HG03442 (cell line): ENCODE measurements at regions not wholly inside any gene's neighbourhood (a gene's known extent, or its start where the extent isn't known, plus 50 kb on each side); places are given as distances from the start of the nearest gene placed in this dataset.
A peak's percentile ranks its signal among the peaks of the same experiment; 100 is the strongest.

Experiments used
- ATAC-seq: cut with Tn5 transposase; IDR thresholded peaks from one replicate; pipeline ENCODE4 v1.9.1; 2021; ENCODE audit warnings: mild to moderate bottlenecking, moderate library complexity; ENCODE audit not compliant: unreplicated experiment

DNA sequence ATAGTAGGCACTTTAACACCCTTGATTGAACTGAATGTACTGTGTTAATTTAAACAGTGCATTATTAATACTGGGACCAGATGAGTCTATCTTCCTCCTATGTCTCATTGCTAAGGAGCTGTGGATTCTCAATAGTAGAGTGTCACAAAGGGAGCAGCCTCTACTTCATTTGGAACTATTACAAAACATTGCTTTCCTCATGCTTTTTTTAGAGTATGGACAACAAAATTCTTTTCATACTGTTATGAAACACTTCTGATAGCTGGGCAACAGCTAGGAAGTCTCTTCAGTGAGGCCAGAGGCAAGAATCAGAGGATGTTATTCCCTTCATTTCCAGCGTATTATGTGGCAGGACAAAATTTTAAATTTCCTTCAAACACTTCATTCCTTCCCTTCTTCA is 160.8 kb downstream of the FBXO8 start:
- no peak for ATAC-seq

DNA sequence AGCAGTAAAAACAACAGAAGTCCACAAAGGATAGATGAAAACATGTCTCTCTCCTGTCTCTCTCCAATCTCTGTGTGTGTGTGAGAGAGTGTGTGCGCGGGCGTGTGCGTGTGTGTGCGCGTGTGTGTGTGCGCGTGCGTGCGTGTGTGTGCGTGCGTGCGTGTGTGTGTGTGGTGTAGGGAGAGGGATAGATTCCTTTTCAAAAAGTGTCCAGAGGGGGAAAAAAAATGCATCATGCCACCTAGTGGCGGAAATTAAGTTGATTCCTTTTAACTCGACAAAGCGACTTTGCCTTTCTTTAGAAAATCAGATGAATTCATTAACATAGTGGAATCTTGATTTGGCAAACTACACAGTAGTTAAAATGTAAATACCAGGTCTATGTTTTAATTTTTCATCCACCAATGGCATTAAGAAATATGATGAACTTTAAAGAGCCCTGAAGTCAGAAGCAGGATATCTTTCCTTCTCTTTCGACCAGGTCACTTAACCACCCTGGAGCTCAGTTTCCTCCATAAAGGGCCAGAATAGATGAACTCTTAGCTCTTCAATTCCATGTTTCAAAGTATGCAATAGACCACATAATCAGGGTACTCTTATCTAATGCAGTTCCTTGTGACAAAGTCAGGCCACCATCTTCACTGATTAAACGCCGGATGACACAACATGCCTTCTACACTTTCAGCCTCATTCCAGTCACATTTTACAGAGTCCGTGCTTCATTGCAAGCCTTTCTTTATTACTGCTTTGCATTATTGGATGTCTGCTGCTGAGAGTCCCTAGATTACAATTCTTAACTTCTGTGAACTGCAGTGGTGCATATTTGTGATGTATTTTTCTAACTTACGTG is 162.8 kb downstream of the FBXO8 start:
- peak; percentile 74 for ATAC-seq

DNA sequence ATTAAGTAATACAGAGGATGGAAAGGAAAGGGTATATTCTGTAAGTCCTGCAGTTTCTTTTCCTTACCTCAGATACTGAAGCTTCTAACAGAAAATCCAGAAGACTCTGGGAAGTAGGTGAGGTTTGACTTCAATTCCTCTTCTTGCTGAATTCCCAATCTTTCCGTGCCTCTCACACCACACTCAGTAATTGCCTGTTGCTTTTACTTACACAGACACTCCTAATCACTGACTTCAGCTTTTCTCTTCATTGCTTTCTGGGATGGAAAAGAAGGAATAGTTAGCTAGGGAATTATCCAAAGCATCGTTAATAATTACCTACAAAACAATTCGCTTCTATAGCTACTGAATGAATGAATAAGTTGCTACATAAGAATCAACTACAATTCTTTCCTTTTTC is 163.6 kb downstream of the FBXO8 start:
- ATAC-seq: no peak

DNA sequence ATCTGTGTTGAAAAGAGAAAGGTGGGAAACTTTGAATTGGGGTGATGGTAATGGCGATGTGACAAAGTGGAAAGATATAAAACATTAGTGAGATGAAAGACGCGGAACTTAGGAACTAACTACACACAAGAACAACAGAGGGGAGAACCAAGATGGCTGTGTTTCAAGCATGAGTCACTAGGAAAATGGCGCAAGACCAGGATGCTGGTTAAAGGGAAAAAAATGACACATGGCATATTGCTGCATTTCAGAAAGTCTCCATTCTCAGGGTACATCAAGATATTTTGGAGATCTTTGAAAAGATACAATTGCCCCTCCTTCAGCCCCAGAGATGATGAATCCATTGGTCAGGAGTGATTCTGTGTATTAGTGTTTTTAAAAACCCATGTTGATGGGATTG is 164.4 kb downstream of the FBXO8 start:
- no peak for ATAC-seq

DNA sequence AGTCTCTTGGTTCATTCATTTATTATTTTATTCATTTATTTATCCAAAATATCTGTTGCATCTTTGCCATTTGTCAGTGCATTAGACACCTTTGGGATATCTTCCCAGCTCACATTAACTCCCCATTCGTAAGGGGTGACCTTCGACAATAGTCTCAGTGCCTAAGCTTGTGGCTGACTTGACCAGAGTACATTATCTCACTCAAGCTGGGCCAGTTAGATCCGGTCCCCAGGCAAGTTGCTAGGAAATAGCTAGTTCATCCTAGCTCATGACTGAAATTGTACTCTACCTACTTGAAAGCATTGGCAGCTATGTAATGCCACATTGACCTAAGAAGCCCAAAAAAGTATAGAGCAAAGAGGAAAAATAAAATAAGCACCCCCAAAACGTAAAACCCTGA is 165.3 kb downstream of the FBXO8 start:
- no peak for ATAC-seq

DNA sequence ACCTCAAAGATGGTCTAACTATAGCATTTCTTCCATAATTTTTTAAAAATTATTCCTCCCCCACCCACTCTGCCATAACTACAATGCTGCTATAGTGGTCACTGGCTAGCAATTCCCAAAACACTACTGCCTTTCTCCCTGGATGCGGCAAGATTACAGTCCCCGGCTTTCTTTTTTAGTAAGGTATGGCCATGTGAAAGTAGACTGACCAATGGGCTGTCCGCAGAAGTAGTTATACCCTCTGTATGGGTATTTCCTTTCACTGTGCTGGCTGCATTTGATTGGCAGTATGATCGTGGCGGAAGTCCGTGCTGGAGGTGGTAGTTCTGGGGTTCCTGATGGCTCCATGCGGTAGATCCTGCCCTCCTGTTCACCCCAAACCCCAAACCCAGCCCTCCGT is 166.0 kb downstream of the FBXO8 start:
- ATAC-seq: no peak

DNA sequence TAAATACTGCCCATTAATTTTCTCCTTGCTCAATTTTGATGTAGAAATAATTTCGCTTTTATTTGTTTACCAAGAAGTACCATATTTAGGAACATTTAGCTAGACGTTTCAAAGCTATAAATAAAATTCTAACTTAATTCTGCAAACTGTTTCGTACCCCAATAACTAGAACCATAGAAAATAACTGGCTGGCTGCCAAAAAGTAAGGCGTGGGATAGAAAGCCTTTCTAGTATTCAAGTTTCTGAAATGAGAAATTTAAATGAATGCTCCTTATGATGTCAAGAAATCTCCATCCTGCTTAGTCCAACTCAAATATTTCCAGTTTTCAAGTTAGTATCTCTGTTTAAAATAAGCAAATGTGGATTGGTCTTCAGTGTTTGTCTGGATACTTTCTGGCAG is 167.4 kb downstream of the FBXO8 start:
- ATAC-seq: no peak

DNA sequence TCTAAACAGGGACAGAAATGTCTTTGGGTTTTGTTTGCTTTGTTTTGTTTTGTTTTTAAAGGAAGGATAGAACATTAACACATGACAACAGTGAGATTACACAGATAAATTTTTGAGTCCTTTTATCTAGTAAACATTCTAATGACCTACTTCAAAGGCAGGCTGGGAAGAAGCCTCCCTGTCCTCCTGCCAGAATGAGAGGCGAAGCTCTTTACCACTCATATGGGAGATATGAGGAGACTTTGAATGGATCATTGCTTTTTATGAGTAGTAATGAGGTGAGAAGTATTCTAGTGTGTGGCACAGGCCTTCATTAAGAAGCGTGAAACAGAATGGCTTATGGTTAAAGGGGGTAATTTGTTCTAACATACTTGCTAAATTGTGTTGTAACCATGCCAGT is 172.0 kb downstream of the FBXO8 start:
- no peak for ATAC-seq

DNA sequence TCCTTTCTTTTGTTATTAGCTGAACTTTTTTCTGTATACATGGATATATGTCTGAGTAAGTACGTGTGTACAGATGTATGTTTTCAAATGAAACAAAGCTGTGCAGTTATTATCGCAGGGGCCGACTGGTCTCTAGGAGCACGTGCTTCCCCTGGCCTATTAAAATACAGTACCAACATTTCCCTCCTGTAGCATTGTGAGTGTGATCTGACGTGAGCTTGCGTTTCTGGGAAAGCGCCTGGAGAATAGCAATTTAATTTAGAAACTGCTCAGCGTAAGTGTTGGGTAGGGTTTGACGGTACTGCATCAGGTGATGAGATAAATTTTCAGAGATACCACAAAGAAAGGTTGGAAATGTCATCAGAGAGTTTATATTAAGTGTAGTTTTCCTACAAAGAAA is 173.3 kb downstream of the FBXO8 start:
- no peak for ATAC-seq

DNA sequence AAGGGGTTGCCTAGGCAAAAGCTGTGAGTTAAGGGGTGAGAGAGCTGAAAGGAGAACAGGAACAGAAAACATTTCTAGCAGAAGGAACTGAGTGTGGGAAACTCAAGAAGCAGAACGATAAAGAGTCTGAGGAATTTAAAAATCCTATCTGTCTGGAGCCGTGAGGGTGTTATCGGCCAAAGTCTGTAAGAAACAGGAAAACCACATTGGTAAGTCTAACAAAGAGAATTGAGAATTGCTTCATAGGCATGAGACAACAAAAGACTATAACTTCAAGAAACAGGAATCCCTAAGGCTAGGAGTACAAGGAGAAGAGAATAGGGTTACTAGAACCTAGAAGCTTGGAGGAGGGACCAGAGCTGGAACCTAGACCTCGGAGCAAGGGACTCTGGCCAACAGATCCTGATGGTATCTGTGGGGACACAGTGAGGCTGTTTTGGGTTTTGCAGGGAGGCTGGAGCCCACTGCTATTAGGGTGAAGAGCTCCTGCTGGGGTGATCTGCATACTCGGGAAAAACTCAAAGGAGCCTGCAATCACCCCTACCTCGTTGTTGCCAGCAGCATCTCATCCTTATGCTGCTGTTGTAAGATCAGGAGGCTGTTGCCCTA is 175.6 kb downstream of the FBXO8 start:
- no peak for ATAC-seq

DNA sequence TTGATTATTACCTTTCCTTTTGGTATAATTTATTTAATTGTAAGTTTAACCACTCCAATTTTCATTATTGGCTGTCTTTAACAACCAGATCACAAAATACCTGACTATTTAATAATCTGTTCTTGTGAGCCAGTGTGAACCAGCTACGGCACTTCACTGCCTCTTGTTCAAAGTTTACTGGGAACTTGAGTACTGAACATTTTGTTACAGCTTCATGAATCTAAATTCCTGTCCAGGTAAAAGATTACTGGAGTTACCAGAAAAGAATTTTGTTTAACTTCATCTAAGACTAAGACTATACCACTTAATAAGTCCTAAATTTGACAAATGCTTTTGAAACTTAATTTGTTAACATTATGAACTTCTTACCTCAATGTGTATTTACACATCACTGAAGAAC is 178.3 kb downstream of the FBXO8 start:
- no peak for ATAC-seq

DNA sequence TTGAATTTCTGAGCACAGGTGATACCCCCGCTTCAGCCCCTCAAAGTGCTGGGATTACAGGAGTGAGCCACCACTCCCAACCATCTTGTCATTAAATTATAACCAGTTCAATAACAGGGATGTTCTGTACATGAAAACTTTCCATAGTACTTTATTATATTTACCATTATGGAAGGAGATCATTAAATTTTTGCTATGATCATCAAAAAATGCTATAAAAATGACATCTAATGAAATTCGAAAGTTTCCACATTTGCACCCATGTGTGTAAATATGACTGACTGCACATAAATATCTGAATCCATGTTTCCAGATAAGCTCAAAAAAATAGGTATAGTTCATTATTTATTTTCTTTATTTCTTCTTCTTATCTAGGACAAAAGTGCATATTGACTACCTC is 182.6 kb downstream of the FBXO8 start:
- no peak for ATAC-seq

DNA sequence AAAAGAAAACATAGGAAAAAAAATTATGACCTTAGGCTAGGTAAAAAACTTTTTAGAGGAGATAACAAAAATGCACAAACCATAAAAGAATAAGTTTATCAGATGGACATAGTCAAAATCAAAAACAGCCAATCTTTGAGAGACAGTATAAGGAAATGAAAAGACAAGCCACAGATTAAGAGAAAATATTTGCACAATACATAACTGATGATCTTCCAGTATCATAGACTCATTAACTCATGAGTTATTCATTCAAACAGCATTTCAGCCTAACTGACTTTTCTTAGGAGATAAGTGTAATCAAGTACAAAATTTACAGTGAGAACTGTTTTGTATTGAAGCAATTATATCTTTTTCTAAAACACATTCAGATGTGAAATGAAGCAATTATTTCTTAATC is 183.8 kb downstream of the FBXO8 start:
- ATAC-seq: no peak

DNA sequence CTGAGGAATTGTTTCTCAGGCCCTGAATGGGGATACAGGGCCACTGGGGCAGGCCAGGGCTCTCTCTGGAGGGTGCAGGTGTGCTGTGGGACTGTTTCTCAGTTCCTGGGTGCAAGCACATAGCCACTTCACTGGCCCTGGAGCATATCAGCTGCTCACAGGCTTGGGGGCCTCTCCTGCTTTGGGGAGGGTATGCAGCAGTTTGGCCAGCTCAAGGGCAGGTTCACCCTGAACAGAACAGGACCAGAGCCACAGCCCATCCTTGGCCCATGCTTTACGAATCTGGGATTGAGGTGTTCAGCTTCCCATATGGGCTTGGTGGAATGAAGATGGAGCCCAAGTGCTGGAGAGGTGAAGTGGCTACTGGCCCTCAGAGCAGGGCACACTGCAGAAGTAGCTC is 186.5 kb downstream of the FBXO8 start:
- no peak for ATAC-seq

DNA sequence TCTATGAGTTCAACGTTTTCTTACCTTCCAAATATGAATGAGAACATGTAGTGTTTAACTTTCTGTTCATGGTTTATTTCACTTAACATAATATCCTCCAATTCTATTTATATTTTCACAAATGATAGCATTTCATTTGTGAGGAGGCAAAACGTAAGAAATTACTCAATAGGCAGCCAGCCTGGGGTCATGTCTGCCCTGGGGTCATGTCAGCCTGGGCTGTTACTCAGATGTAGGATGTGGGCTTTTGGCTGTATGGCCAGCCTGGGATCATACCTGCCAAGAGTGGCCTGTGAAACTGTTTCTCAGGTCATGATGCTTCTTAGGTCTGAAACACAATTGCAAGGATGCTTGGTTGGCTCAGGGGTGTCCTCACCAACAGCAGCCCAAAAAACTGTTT is 187.0 kb downstream of the FBXO8 start:
- ATAC-seq: no peak

DNA sequence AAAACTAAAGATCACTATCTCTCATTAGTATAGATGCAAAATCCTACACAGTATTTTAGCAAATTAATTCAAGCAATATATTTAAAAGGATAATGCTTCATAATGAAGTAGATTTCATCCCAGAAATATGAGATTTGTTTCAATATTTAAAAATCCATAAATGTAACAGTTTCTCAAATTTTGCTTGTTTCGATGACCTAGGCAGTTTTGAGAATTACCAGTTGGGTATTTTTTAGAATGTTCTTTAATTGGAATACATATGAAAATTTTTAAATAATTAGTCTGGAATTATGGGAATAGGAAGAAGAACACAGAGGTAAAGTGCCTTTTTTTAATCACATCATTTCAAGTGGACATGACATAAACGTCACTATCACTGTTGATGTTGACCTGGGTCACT is 192.3 kb downstream of the FBXO8 start:
- no peak for ATAC-seq

DNA sequence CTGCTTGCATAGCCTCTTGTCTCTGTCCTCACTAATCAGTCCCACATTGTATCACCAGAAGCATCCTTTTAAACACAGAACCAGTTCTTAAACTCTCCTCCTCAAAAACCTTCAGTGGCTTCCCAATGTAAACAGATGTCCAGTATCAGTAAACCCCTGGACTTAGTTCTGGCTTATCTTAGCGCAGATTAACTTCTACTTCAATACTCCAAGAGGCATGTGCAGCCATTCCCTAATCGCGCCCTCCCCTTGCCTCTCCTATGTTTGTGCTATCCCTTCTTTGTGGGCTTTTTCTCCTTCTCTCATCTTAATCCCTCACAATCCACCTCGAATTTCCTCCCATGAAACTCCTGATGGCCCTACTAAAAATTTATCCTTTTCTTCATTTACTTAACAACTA is 193.8 kb downstream of the FBXO8 start:
- ATAC-seq: no peak

DNA sequence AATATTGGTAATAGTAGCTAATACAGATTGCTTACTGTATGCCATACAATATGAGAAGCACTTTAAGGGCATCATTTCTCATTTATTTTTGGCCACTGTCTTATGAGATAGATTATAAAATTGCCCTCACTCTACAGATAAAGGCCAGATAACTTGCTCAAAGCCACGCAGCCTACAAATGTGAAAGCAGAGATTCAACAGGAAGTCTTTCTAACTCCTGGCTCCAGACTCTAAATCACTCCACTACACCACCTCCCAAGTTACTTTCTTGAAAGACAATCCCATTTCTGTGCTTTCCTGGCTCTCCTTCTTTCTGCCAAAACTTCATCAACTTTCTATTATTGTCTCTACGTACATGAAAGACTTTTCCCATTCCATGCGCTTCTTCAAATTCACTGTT is 194.7 kb downstream of the FBXO8 start:
- ATAC-seq: no peak

DNA sequence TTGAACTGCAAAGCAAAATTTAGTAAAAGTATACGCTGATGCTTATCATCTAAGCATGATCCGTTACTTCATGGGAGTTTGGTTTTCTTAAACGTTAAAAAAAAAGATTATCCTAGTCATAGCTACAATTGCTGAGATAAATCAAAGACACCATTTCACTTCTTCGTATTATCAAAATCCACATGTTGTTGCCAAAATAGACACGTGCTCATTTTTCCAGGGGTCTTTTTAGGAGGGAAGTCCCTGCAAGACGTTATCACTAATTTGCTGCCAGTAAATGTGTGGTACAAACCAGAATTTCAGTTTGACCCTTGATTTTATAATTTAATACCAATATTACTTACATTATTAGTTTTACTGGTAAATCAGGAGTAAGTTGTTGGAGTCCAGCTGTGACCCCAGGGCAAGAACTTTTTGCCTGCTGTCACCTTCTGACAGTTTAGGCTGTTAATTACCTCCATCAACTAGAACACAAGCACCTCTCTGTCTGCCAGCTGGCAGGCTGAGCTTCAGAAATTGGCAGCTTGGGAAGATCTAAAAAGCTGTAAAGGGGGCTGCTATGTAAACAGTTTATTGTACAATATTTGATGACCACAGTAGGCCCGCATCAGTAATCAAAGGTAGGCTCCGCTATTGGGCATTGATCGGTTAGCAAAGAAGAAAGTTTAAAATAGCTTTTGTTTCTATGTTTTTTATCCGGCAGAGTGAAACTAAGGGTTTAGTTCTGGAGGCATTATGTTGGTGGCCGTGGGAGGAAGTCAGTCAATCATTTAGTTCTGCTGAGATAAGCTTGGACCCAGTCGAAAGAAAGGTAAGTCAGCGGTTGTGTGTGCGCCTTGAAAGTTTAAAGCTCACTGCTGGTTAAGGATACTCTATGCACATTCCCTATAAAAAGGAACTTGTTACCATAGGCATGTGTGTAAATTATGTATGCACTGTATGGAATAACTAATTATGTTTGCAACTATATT is 196.4 kb downstream of the FBXO8 start:
- ATAC-seq: no peak

DNA sequence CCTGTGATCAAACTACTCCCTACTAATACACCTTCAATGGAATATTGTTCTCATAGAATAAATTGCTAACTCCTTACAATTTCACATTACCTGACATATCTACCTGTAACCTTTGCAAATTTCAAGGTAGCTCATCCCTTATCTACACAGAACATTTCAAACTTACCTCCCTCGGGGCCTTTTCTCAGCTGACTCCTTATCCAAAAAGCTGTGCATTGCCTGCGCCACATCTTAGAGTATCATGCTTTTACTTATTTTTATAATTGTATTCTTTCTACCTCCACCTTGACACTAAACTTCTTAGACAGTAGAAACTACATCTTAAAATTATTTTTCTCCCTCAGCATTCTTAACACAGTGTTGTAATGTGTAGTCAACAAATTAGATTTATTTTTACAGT is 198.5 kb downstream of the FBXO8 start:
- no peak for ATAC-seq

DNA sequence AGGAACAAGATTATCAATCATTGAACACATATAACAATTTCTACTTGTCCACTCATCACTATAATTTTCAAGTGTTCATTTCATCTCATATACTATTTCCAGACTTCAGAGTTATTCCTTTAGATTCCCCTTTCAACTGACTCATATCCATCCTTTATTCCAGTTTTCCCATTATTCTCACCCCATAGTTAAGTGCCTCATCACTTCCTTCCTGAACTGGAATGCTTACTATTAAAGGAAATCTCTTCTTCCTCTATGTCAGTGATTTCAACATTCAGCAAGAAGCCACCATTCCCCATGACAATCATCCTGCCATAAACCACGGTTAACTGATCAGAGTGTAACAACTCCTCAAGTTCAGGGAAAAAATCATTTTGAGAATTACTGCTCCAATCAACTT is 198.9 kb downstream of the FBXO8 start:
- no peak for ATAC-seq

DNA sequence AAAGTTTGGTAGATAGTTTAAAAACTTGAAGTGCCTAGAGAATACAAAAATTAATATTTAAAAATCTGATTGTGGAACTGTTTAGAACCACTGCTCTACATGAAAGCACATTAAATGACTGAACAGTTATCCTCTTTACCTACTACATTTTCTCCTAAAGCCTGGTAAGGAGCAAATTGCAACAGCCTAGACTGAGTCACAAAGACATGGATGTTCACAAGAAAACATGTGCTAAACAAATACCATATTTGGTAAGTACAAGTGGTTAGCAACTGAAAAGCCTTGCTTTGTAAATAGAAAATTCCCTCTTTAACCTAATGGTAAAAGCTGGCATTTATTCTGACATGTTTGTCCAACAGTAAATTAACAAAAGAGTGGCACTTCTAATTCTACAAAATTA is 203.1 kb downstream of the FBXO8 start:
- no peak for ATAC-seq
